ENCODE measurements at regions not wholly inside any gene's neighbourhood (a gene's known extent, or its start where the extent isn't known, plus 50 kb on each side); places are given as distances from the start of the nearest gene placed in this dataset.

DNA sequence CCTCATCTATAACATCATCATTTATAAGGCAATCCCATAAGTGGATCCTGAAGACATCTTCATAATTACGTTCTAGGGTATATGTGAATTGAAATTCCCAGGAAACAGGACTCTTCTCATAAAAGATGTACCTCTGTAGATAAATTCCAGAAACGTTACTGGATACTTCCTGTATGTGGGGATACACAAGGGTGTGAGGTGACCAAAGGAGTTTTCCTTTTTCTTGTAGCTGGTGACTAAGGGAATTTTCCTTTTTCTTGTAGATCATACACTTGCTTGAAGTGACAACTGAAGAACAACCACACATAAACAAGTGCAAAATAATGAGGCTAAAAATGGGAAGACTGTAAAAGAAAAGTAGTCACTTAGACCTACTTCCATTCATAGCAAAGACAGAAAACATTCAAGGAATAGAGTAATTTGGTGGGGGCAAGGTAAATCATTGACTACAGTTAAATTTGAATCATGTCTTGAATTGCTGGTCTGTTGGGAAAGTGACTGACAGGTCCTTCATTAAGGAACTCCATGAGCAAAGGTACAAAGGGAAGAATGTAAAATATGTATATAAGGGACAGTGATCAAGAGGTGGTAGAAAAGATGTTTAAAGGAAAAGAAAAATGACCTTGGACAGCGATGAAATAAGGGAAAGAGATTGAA, 53.2 kb upstream of the UBE2E3 start:
- DNase-seq (ENCODE audit: low spot score in 2 of 2): no peak
- H3K4me3 ChIP-seq (ENCODE audit: low read depth, poor library complexity, severe bottlenecking): no peak overlapping the region
- TF ChIP-seq POLR2A (IDR thresholded peaks at IDR 0.05): no peak
- TF ChIP-seq, protein P1, sequence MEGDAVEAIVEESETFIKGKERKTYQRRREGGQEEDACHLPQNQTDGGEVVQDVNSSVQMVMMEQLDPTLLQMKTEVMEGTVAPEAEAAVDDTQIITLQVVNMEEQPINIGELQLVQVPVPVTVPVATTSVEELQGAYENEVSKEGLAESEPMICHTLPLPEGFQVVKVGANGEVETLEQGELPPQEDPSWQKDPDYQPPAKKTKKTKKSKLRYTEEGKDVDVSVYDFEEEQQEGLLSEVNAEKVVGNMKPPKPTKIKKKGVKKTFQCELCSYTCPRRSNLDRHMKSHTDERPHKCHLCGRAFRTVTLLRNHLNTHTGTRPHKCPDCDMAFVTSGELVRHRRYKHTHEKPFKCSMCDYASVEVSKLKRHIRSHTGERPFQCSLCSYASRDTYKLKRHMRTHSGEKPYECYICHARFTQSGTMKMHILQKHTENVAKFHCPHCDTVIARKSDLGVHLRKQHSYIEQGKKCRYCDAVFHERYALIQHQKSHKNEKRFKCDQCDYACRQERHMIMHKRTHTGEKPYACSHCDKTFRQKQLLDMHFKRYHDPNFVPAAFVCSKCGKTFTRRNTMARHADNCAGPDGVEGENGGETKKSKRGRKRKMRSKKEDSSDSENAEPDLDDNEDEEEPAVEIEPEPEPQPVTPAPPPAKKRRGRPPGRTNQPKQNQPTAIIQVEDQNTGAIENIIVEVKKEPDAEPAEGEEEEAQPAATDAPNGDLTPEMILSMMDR (IDR thresholded peaks at IDR 0.05): no peak
- intact Hi-C loops (cut with DNase I; ENCODE audit: low total_unique reads): no loop called here
- WGBS, 2 donors: 64 to 69% methylated on average over 3 of the region's 3 CpGs

DNA sequence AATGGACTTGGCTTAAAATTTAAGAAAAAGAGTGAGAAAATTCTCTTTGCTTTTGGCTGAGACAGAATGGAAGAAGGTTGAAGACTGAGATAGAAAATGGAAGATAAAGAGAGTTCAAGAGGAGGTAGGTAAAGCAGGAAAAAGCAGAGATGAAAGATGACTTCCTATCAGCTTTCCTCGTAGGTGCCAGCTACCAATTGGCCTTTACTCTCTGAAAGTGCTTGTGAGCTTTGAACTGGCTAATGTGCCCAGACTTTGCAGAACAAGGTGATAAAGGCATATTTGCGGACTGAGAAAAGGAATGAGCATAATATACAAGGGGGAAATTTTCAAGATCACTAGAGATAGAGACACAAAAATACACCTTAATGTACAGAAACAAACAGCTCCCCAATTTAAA, 54.7 kb upstream of the UBE2E3 start:
- intact Hi-C loops (cut with DNase I; ENCODE audit: low total_unique reads): no loop called here
- WGBS, 2 donors: 85 to 88% methylated on average over 2 of the region's 2 CpGs
- TF ChIP-seq, protein P1 (IDR thresholded peaks at IDR 0.05): no peak
- TF ChIP-seq POLR2A (IDR thresholded peaks at IDR 0.05): no peak
- DNase-seq (ENCODE audit: low spot score in 2 of 2): no peak
- H3K4me3 ChIP-seq (ENCODE audit: low read depth, poor library complexity, severe bottlenecking): no peak overlapping the region

DNA sequence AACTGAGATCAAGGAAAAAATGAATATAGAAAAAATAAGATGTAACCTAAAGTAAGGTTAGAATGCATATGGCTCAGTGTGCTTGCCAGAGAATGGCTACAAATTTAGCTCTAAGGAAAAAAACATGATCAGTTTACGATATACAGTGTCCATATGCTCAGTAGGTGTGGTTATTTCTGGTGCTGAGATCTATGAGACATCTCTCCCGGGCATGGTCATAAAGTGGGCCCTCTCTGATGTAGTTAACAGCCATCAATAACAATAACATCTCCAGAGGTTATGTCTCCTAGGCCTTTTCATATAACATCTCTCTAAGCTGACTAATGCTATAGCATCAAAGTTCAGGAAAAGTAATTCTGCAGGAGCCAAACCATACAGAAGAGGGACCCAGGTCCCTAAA, 56.3 kb upstream of the UBE2E3 start:
- intact Hi-C loops (cut with DNase I; ENCODE audit: low total_unique reads): no loop called here
- 69 to 70% methylated on average over 2 of the region's 2 CpGs for WGBS, 2 donors
- no peak overlapping the region for H3K4me3 ChIP-seq (ENCODE audit: low read depth, poor library complexity, severe bottlenecking)
- DNase-seq (ENCODE audit: low spot score in 2 of 2): no peak
- TF ChIP-seq, protein P1 (IDR thresholded peaks at IDR 0.05): no peak
- TF ChIP-seq POLR2A (IDR thresholded peaks at IDR 0.05): no peak

DNA sequence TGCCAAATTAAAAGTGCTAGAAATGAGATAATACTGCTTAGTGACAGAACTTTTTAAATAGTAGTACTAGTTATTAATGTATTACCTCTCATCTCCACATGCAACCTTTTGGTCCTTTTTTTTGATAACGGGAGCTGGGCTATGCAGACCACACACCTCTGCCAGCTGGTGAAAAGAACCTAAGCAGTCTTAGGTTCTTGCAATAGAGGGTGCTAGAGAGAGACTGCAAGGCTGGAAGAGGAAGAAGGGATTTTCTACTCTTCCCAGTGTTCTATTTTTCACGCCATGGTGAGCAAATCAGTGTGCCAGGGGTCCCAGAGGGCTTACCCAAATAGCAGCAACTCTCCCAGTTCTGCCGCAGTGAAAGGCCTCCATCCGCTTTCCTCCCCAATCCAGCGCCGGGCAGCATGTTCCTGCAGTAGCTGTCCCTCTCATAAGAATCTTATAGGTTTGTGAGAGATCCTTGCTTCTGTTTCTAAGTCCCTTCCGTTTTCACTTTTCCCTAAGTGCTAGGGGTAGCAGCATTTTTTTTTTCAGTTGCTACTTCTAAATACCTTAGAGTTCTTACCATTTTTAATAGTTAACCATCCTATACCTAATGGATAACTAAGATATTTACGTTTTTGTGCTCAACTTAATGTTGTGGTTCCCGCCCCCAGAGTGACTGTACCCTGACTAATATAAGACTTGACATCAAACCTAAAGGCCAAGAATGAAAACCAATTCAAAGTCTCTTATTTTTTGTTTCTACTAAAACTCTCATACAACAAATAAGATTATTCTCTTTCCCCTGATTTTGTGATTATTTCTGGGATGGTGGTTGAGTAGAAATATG, 69.4 kb upstream of the UBE2E3 start:
- intact Hi-C loops (cut with DNase I; ENCODE audit: low total_unique reads): no loop called here
- 84 to 91% methylated on average over 9 of the region's 9 CpGs for WGBS, 2 donors
- H3K4me3 ChIP-seq (ENCODE audit: low read depth, poor library complexity, severe bottlenecking): no peak overlapping the region
- DNase-seq (ENCODE audit: low spot score in 2 of 2): no peak
- TF ChIP-seq, protein P1 (IDR thresholded peaks at IDR 0.05): no peak
- TF ChIP-seq POLR2A (IDR thresholded peaks at IDR 0.05): no peak

DNA sequence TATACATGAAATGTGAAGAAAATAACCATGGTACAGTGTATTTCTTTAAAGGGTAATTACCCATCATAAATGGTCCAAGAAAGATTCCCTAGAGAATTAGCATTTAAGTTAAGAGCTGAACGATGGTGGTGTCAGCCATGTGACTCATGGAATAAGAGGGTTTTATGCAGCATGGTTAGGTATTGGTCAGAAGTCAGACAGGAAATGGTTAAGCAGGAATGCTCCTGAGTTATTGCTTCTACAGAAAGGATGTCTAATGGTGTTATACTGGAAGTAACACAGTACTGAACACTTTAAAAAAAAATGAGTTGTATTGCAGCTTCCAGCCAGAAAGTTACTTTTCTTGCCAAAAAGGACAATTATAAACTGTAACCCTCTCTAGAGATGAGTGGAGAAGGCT, 72.7 kb upstream of the UBE2E3 start:
- intact Hi-C loops (cut with DNase I; ENCODE audit: low total_unique reads): no loop called here
- 57 to 67% methylated on average over 1 of the region's 1 CpG for WGBS, 2 donors

More for the DNA sequence above, 72.7 kb upstream of the UBE2E3 start:
- no peak overlapping the region for H3K4me3 ChIP-seq (ENCODE audit: low read depth, poor library complexity, severe bottlenecking)
- no peak for DNase-seq (ENCODE audit: low spot score in 2 of 2)
- TF ChIP-seq POLR2A (IDR thresholded peaks at IDR 0.05): no peak
- TF ChIP-seq, protein P1 (IDR thresholded peaks at IDR 0.05): no peak

All from lower leg skin (tissue), 4 donors.